Keratinocyte (primary cell): ENCODE measurements at regions not wholly inside any gene's neighbourhood (a gene's known extent, or its start where the extent isn't known, plus 50 kb on each side); places are given as distances from the start of the nearest gene placed in this dataset.

Experiments
- DNase-seq: peaks from one replicate; pipeline ENCODE4 v3.0.0-alpha.2; 2011; ENCODE audit warnings: low read depth, missing footprints, low spot score
- FAIRE-seq: peaks from 2 replicates; lab custom pipeline; 2011; peaks lifted over from hg19 to GRCh38; lab: Jason Lieb, UNC
- H2AFZ ChIP-seq: 2 replicates; pipeline ENCODE4 v1.6.0; 2012; ENCODE audit warnings: low read length, control low read depth, inconsistent platforms; ENCODE audit not compliant: control insufficient read depth
- H3K27ac ChIP-seq: 2 replicates; pipeline ENCODE4 v1.5.1; 2011; ENCODE audit warnings: low read length; ENCODE audit not compliant: control insufficient read depth, insufficient read depth
- H3K27me3 ChIP-seq: 3 replicates; pipeline ENCODE4 v1.6.0; 2011; ENCODE audit warnings: low read length; ENCODE audit not compliant: control insufficient read depth, insufficient read depth; ENCODE audit errors: extremely low read depth
- H3K36me3 ChIP-seq, 2 experiments: 2 replicates in 1 of 2; 3 replicates in 1 of 2; pipeline ENCODE4 v1.5.1; 2011; ENCODE audit warnings: low read length in 2 of 2, mild to moderate bottlenecking in 1 of 2; ENCODE audit not compliant: control insufficient read depth in 2 of 2, insufficient read depth in 2 of 2; ENCODE audit errors: extremely low read depth in 1 of 2
- H3K4me1 ChIP-seq: 3 replicates; pipeline ENCODE4 v1.5.1; 2011; ENCODE audit warnings: low read length; ENCODE audit not compliant: control insufficient read depth, insufficient read depth; ENCODE audit errors: extremely low read depth
- H3K4me2 ChIP-seq: 3 replicates; pipeline ENCODE4 v1.6.0; 2011; ENCODE audit warnings: low read depth, low read length; ENCODE audit not compliant: control insufficient read depth, insufficient read depth; ENCODE audit errors: extremely low read depth
- H3K4me3 ChIP-seq, 3 experiments: fragments of 200-600 bp in 1 of 3; sonication (generic) in 1 of 3; 2 replicates in 2 of 3; 3 replicates in 1 of 3; pipeline ENCODE4 v1.5.1; 2011 to 2016; ENCODE audit warnings: low read length in 3 of 3, mild to moderate bottlenecking in 3 of 3, control low read depth in 2 of 3, inconsistent platforms in 1 of 3, low read depth in 1 of 3, mixed read lengths in 1 of 3, mixed run types in 1 of 3, moderate library complexity in 1 of 3; ENCODE audit not compliant: control insufficient read depth in 2 of 3, insufficient read depth in 2 of 3; ENCODE audit errors: extremely low read depth in 1 of 3
- H3K79me2 ChIP-seq: 2 replicates; pipeline ENCODE4 v1.6.0; 2012; ENCODE audit warnings: low read length; ENCODE audit not compliant: control insufficient read depth, insufficient read depth
- H3K9ac ChIP-seq: 3 replicates; pipeline ENCODE4 v1.6.0; 2011; ENCODE audit warnings: low read length; ENCODE audit not compliant: control insufficient read depth, insufficient read depth; ENCODE audit errors: extremely low read depth
- H3K9me1 ChIP-seq: 3 replicates; pipeline ENCODE4 v1.6.0; 2011; ENCODE audit warnings: low read length; ENCODE audit not compliant: control insufficient read depth, insufficient read depth; ENCODE audit errors: extremely low read depth
- H3K9me3 ChIP-seq: 2 replicates; pipeline ENCODE4 v1.5.1; 2012; ENCODE audit warnings: low read depth, low read length; ENCODE audit not compliant: control insufficient read depth
- H4K20me1 ChIP-seq: 3 replicates; pipeline ENCODE4 v1.6.0; 2011; ENCODE audit warnings: low read length; ENCODE audit not compliant: control insufficient read depth, insufficient read depth; ENCODE audit errors: extremely low read depth
- EZH2 ChIP-seq: IDR thresholded peaks from one replicate; pipeline ENCODE4 v1.6.1; 2012; ENCODE audit warnings: inconsistent platforms, mild to moderate bottlenecking, low read length, moderate library complexity
- dilution Hi-C: fragments of 300-500 bp; cut with MboI; formaldehyde crosslinking; loops from one replicate; pipeline ENCODE4 v1.7.0; 2020; ENCODE audit warnings: low sequenced_read_pairs; ENCODE audit not compliant: extremely low pct_ligation_motif_present
- TF ChIP-seq, protein P1 (sequence below), 3 experiments: IDR thresholded peaks in 1 of 3; conservative IDR thresholded peaks in 1 of 3; optimal IDR thresholded peaks in 1 of 3; 2 replicates in 2 of 3; 3 replicates in 1 of 3; pipeline versions ENCODE3 to v1.5.1; 2011; ENCODE audit warnings: low read length in 3 of 3, mild to moderate bottlenecking in 3 of 3, moderate library complexity in 2 of 3, control low read depth in 1 of 3, inconsistent platforms in 1 of 3; ENCODE audit not compliant: insufficient read depth in 2 of 3; ENCODE audit errors: extremely low read depth in 1 of 3

DNA sequence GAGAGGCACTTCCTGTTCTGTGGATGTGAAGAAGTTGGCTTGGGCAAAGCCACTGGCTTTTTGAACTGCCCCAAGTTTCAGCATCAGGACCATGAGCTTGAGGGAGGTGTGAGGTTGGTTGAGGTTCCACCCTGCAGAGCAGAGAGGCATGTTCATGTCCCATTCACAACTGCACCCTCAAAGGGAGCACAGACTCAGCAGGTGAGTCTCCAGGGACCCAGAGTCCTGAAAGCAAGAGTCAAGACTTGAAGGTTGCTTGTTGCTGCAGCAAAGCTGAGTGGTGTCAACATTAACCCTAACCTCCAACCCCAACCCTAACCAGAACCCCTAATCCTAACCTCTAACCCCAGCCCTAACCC is 556.3 kb downstream of the BRD1 start:
- Histone ChIP-seq H3K27me3 (no peaks in the 10 kb centered on the region), H3K27ac (no peak overlapping the region), H3K4me2 (no peak overlapping the region), H3K9me1 (no peaks in the 10 kb centered on the region), H3K36me3 (no peaks in the 10 kb centered on the region), H3K4me1 (no peaks in the 10 kb centered on the region), H3K9ac (no peak overlapping the region), H3K9me3 (peaks cover 9% of the 10 kb centered on the region), H2AFZ (no peak overlapping the region), H3K79me2 (no peaks in the 10 kb centered on the region), H3K4me3 (no peak overlapping the region), H4K20me1 (no peaks in the 10 kb centered on the region)
- dilution Hi-C loops = no loop called here
- TF ChIP-seq EZH2 = no peak
- TF ChIP-seq, protein P1, sequence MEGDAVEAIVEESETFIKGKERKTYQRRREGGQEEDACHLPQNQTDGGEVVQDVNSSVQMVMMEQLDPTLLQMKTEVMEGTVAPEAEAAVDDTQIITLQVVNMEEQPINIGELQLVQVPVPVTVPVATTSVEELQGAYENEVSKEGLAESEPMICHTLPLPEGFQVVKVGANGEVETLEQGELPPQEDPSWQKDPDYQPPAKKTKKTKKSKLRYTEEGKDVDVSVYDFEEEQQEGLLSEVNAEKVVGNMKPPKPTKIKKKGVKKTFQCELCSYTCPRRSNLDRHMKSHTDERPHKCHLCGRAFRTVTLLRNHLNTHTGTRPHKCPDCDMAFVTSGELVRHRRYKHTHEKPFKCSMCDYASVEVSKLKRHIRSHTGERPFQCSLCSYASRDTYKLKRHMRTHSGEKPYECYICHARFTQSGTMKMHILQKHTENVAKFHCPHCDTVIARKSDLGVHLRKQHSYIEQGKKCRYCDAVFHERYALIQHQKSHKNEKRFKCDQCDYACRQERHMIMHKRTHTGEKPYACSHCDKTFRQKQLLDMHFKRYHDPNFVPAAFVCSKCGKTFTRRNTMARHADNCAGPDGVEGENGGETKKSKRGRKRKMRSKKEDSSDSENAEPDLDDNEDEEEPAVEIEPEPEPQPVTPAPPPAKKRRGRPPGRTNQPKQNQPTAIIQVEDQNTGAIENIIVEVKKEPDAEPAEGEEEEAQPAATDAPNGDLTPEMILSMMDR (optimal IDR thresholded peaks at IDR 0.05 in 1 of 3, IDR thresholded peaks at IDR 0.05 in 1 of 3, conservative IDR thresholded peaks at IDR 0.05 in 1 of 3; ENCODE audit: extremely low read depth in 1 of 3, insufficient read depth in 2 of 3, low read length in 3 of 3) = no peak
- FAIRE-seq = no peak
- DNase-seq = no peak

DNA sequence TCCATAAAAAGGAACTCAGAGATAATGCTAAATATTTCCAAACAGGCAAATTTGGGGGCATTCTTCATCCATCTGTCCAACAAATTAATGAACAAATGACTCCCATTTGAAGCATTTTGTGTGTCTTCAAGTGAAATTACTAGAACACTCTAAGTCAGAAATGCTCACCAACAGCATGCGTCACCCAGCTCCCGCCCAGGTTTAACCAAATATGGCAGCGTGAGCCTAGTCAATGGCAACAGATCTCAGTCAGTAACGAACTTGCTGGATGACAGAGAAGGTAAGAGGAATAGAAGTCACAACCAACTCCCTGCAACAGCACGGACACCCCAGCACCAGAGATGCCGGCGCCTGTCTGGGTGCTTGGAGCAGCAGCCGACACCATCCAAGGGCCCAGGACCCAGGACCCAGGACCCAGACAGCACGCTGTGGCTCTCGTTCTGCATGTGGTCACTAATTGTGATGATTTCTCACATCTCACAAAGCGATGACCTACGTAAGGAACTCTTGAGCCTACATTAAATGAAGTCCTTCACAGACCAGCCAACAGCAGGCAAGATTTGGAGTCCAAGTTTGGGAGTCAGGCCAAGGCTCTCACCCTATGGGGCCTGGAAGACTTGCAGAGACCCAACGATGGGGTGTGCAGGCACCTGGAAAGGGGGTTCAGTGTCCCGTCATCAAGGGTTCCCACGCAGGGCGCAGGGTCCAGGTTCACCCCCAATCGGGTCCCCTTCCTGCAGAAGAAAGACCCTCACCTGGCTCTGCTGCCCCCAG is 556.9 kb downstream of the BRD1 start:
- no peak for FAIRE-seq
- dilution Hi-C loops = no loop called here

More for the DNA sequence above, 556.9 kb downstream of the BRD1 start:
- H3K9ac ChIP-seq = no peak overlapping the region
- no peaks in the 10 kb centered on the region for H3K36me3 ChIP-seq
- H3K79me2 ChIP-seq = no peaks in the 10 kb centered on the region
- no peak overlapping the region for H2AFZ ChIP-seq
- H3K27ac ChIP-seq = no peak overlapping the region
- DNase-seq = no peak
- peaks cover 8% of the 10 kb centered on the region for H3K9me3 ChIP-seq
- H3K9me1 ChIP-seq = no peaks in the 10 kb centered on the region
- no peak for TF ChIP-seq EZH2
- TF ChIP-seq, protein P1 (optimal IDR thresholded peaks at IDR 0.05 in 1 of 3, IDR thresholded peaks at IDR 0.05 in 1 of 3, conservative IDR thresholded peaks at IDR 0.05 in 1 of 3; ENCODE audit: extremely low read depth in 1 of 3, insufficient read depth in 2 of 3, low read length in 3 of 3) = no peak
- H3K4me3 ChIP-seq = no peak overlapping the region
- no peaks in the 10 kb centered on the region for H3K4me1 ChIP-seq
- H4K20me1 ChIP-seq = no peaks in the 10 kb centered on the region
- no peak overlapping the region for H3K4me2 ChIP-seq
- H3K27me3 ChIP-seq = no peaks in the 10 kb centered on the region
